H4 (cell line): ENCODE measurements at regions not wholly inside any gene's neighbourhood (a gene's known extent, or its start where the extent isn't known, plus 50 kb on each side); places are given as distances from the start of the nearest gene placed in this dataset.

Experiments
- DNase-seq: peaks from one replicate; pipeline ENCODE4 v3.0.0-alpha.2; 2015; ENCODE audit warnings: low spot score

- no peak for DNase-seq
Observed at GRCh38 chr2:149271575-149271974, 58.8 kb upstream of the LYPD6 start.

GRCh38 chr2:149278161-149278871 lies 52.1 kb upstream of the LYPD6 start:
- peak; percentile 57 for DNase-seq

- DNase-seq: no peak
Observed at GRCh38 chr2:149278872-149279264, 51.5 kb upstream of the LYPD6 start.
